ENCODE measurements at regions not wholly inside any gene's neighbourhood (a gene's known extent, or its start where the extent isn't known, plus 50 kb on each side); places are given as distances from the start of the nearest gene placed in this dataset.
"Not testable (repeated sequence)": the region's sequence is repeated elsewhere in the genome, so short reads cannot be mapped to it uniquely, and the experiment has no call there.

DNA sequence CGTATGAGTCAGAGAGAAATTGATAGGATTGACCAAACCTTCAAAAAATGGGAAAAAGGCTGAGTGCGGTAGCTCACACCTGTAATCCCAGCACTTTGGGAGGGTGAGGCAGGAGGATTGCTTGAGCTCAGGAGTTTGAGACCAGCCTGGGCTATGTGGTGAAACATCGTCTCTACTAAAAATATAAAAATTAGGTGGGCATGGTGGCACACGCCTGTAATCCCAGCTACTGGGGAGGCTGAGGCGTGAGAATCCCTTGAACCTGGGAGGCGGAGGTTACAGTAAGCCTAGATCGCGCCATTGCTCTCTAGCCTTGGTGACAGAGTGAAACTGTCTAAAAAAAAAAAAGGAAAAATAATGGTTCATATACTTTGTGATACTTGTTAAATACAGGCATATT lies 59.9 kb upstream of the TPTE start:
- TF ChIP-seq, protein P1, sequence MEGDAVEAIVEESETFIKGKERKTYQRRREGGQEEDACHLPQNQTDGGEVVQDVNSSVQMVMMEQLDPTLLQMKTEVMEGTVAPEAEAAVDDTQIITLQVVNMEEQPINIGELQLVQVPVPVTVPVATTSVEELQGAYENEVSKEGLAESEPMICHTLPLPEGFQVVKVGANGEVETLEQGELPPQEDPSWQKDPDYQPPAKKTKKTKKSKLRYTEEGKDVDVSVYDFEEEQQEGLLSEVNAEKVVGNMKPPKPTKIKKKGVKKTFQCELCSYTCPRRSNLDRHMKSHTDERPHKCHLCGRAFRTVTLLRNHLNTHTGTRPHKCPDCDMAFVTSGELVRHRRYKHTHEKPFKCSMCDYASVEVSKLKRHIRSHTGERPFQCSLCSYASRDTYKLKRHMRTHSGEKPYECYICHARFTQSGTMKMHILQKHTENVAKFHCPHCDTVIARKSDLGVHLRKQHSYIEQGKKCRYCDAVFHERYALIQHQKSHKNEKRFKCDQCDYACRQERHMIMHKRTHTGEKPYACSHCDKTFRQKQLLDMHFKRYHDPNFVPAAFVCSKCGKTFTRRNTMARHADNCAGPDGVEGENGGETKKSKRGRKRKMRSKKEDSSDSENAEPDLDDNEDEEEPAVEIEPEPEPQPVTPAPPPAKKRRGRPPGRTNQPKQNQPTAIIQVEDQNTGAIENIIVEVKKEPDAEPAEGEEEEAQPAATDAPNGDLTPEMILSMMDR (IDR thresholded peaks at IDR 0.05), result not testable (repeated sequence)
- not testable (repeated sequence) for TF ChIP-seq POLR2A (IDR thresholded peaks at IDR 0.05)

All from gastroesophageal sphincter (tissue), 3 donors.